HUES6 (cell line): ENCODE measurements at regions not wholly inside any gene's neighbourhood (a gene's known extent, or its start where the extent isn't known, plus 50 kb on each side); places are given as distances from the start of the nearest gene placed in this dataset.

ENCODE experiments used
- H3K27ac ChIP-seq: 2 replicates; pipeline ENCODE4 v1.7.0; 2013; ENCODE audit warnings: low read depth, mild to moderate bottlenecking, low read length, inconsistent platforms
- H3K27me3 ChIP-seq: 2 replicates; pipeline ENCODE4 v1.6.1; 2013; ENCODE audit warnings: low read length; ENCODE audit not compliant: control insufficient read depth, insufficient read depth
- H3K36me3 ChIP-seq: 2 replicates; pipeline ENCODE4 v1.6.1; 2013; ENCODE audit warnings: low read length; ENCODE audit not compliant: control insufficient read depth, insufficient read depth
- H3K4me1 ChIP-seq: 2 replicates; pipeline ENCODE4 v1.6.1; 2013; ENCODE audit warnings: low read length; ENCODE audit not compliant: control insufficient read depth, insufficient read depth
- H3K4me3 ChIP-seq: 2 replicates; pipeline ENCODE4 v1.5.1; 2013; ENCODE audit warnings: low read depth, low read length
- H3K9ac ChIP-seq: one replicate; pipeline ENCODE4 v1.6.1; 2013; ENCODE audit warnings: mild to moderate bottlenecking, low read length
- H3K9me3 ChIP-seq: 2 replicates; pipeline ENCODE4 v1.6.1; 2013; ENCODE audit warnings: low read depth, low read length; ENCODE audit not compliant: control insufficient read depth, insufficient read depth

- Histone ChIP-seq H3K27ac (no peak overlapping the region), H3K9me3 (no peaks in the 10 kb centered on the region), H3K4me3 (no peak overlapping the region), H3K27me3 (no peaks in the 10 kb centered on the region), H3K4me1 (no peaks in the 10 kb centered on the region), H3K36me3 (no peaks in the 10 kb centered on the region), H3K9ac (no peak overlapping the region)
Observed at GRCh38 chr4:27716693-27717430, 856.2 kb downstream of the STIM2 start.

- no peaks in the 10 kb centered on the region for H3K27me3 ChIP-seq
- no peaks in the 10 kb centered on the region for H3K4me1 ChIP-seq
- H3K27ac ChIP-seq, result no peak overlapping the region
- no peak overlapping the region for H3K9ac ChIP-seq
- H3K4me3 ChIP-seq, result no peak overlapping the region
- no peaks in the 10 kb centered on the region for H3K36me3 ChIP-seq
- H3K9me3 ChIP-seq, result no peaks in the 10 kb centered on the region
Observed at GRCh38 chr4:27717431-27717755, 856.8 kb downstream of the STIM2 start.

- Histone ChIP-seq H3K36me3 (no peaks in the 10 kb centered on the region), H3K4me1 (no peaks in the 10 kb centered on the region), H3K9ac (no peak overlapping the region), H3K27ac (no peak overlapping the region), H3K4me3 (no peak overlapping the region), H3K27me3 (no peaks in the 10 kb centered on the region), H3K9me3 (no peaks in the 10 kb centered on the region)
Observed at GRCh38 chr4:27720010-27720766, 859.5 kb downstream of the STIM2 start.

GRCh38 chr4:27721193-27721592 lies 860.6 kb downstream of the STIM2 start:
- no peaks in the 10 kb centered on the region for H3K9me3 ChIP-seq
- H3K36me3 ChIP-seq, result no peaks in the 10 kb centered on the region
- H3K9ac ChIP-seq, result no peak overlapping the region
- H3K27ac ChIP-seq, result no peak overlapping the region
- H3K4me3 ChIP-seq, result no peak overlapping the region
- H3K4me1 ChIP-seq, result no peaks in the 10 kb centered on the region
- H3K27me3 ChIP-seq, result no peaks in the 10 kb centered on the region

- H3K4me3 ChIP-seq, result no peak overlapping the region
- H3K9me3 ChIP-seq, result no peaks in the 10 kb centered on the region
Observed at GRCh38 chr4:27728892-27729291, 868.3 kb downstream of the STIM2 start.

GRCh38 chr4:27742816-27743215 lies 882.2 kb downstream of the STIM2 start:
- Histone ChIP-seq H3K9me3 (no peaks in the 10 kb centered on the region), H3K4me1 (no peaks in the 10 kb centered on the region), H3K9ac (no peak overlapping the region), H3K27me3 (no peaks in the 10 kb centered on the region), H3K36me3 (no peaks in the 10 kb centered on the region), H3K4me3 (no peak overlapping the region), H3K27ac (no peak overlapping the region)

More at GRCh38 chr4:27728892-27729291, 868.3 kb downstream of the STIM2 start:
- Histone ChIP-seq H3K9ac (no peak overlapping the region), H3K27ac (no peak overlapping the region), H3K27me3 (no peaks in the 10 kb centered on the region), H3K36me3 (no peaks in the 10 kb centered on the region), H3K4me1 (no peaks in the 10 kb centered on the region)

- no peaks in the 10 kb centered on the region for H3K9me3 ChIP-seq
- no peak overlapping the region for H3K4me3 ChIP-seq
- H3K27ac ChIP-seq, result no peak overlapping the region
- H3K36me3 ChIP-seq, result no peaks in the 10 kb centered on the region
- H3K27me3 ChIP-seq, result no peaks in the 10 kb centered on the region
- no peak overlapping the region for H3K9ac ChIP-seq
- H3K4me1 ChIP-seq, result no peaks in the 10 kb centered on the region
Observed at GRCh38 chr4:27759611-27760575, 899.3 kb downstream of the STIM2 start.

GRCh38 chr4:27763830-27764525 lies 903.3 kb downstream of the STIM2 start:
- Histone ChIP-seq H3K36me3 (no peaks in the 10 kb centered on the region), H3K4me1 (no peaks in the 10 kb centered on the region), H3K27me3 (no peaks in the 10 kb centered on the region), H3K9ac (no peak overlapping the region), H3K9me3 (no peaks in the 10 kb centered on the region), H3K27ac (no peak overlapping the region), H3K4me3 (no peak overlapping the region)

- no peaks in the 10 kb centered on the region for H3K4me1 ChIP-seq
- no peaks in the 10 kb centered on the region for H3K36me3 ChIP-seq
- no peak overlapping the region for H3K4me3 ChIP-seq
- H3K9ac ChIP-seq, result no peak overlapping the region
- no peak overlapping the region for H3K27ac ChIP-seq
- H3K27me3 ChIP-seq, result no peaks in the 10 kb centered on the region
- no peaks in the 10 kb centered on the region for H3K9me3 ChIP-seq
Observed at GRCh38 chr4:27764526-27764837, 903.8 kb downstream of the STIM2 start.

GRCh38 chr4:27770895-27771294 lies 910.3 kb downstream of the STIM2 start:
- H3K4me1 ChIP-seq, result no peaks in the 10 kb centered on the region
- H3K4me3 ChIP-seq, result no peak overlapping the region
- H3K9me3 ChIP-seq, result no peaks in the 10 kb centered on the region
- no peaks in the 10 kb centered on the region for H3K27me3 ChIP-seq
- H3K36me3 ChIP-seq, result no peaks in the 10 kb centered on the region
- no peak overlapping the region for H3K27ac ChIP-seq
- no peak overlapping the region for H3K9ac ChIP-seq
